ENCODE measurements at regions not wholly inside any gene's neighbourhood (a gene's known extent, or its start where the extent isn't known, plus 50 kb on each side); places are given as distances from the start of the nearest gene placed in this dataset.

DNA sequence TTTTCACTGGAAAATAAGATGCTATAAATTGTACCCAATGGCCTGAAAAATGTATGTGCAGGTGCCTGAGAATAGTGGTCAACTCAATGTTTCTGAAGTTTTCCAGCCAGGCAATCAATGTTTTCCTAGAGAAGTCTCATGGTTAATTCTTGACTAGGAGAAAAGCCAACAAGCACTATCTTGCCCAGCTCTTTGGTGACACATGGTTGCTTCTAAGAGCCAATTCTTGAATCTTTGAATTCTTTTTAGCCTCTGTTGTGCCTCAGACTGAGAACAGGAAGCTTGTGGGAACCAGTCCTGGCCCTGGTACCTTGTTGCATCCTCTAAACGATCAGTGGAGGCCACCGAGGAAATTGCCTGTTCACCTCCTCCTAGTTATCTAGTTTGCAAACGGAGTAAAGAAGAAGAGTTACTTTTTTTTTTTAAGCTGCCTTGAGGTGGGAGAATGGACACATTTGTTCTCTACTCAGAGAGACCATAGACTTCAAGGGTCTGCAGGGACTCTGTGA is 144.0 kb upstream of the MKLN1 start:
- intact Hi-C loops (cut with micrococcal nuclease), result no loop called here
- RAD21 ChIA-PET (ENCODE audit: low non-redundant PET in 1 of 2, low total read pairs in 2 of 2, uncharacterized antibody in 2 of 2, unreplicated experiment in 2 of 2), result no interaction called here

More for the DNA sequence above, 144.0 kb upstream of the MKLN1 start:
- DNase-seq (ENCODE audit: low read depth, low spot score) (no peak), ATAC-seq (no peak)
- no peaks in the 10 kb centered on the region for H3K9me2 ChIP-seq (ENCODE audit: insufficient read depth)
- H3K27ac ChIP-seq (ENCODE audit: low read depth, low read length), result no peak overlapping the region
- no TSS peak for BruUV-seq (replicated peaks)
- no peaks in the 10 kb centered on the region for H4K20me1 ChIP-seq (ENCODE audit: insufficient read depth)
- H3K79me2 ChIP-seq (ENCODE audit: insufficient read depth, low read length), result no peaks in the 10 kb centered on the region
- TF ChIP-seq SIN3A (IDR thresholded peaks at IDR 0.05; ENCODE audit: low read depth) (no peak), ZFX (IDR thresholded peaks at IDR 0.05) (no peak), TCF7L2 (IDR thresholded peaks at IDR 0.05; ENCODE audit: borderline replicate concordance, extremely low read depth, insufficient read depth, insufficient read length) (no peak), CBX3 (IDR thresholded peaks at IDR 0.05; ENCODE audit: low read depth) (no peak), JUND (IDR thresholded peaks at IDR 0.05) (no peak), EGR1 (IDR thresholded peaks at IDR 0.05; ENCODE audit: low read depth) (no peak), CEBPB (IDR thresholded peaks at IDR 0.05; ENCODE audit: low read depth) (no peak), SRF (IDR thresholded peaks at IDR 0.05; ENCODE audit: low read depth) (no peak), ZNF274 (IDR thresholded peaks at IDR 0.05; ENCODE audit: low read depth, low read length) (no peak), EZH2phosphoT487 (IDR thresholded peaks at IDR 0.05; ENCODE audit: borderline replicate concordance) (no peak), FOSL1 (IDR thresholded peaks at IDR 0.05; ENCODE audit: low read depth) (no peak), EZH2 (IDR thresholded peaks at IDR 0.05) (no peak), POLR2A (IDR thresholded peaks at IDR 0.05; ENCODE audit: borderline replicate concordance, extremely low read depth, insufficient read depth, insufficient read length) (no peak), SP1 (IDR thresholded peaks at IDR 0.05; ENCODE audit: low read depth) (no peak), POLR2AphosphoS5 (IDR thresholded peaks at IDR 0.05; ENCODE audit: low read depth, low read length) (no peak), ELF1 (IDR thresholded peaks at IDR 0.05; ENCODE audit: borderline replicate concordance, low read depth) (no peak)
- TF ChIP-seq, protein P1, sequence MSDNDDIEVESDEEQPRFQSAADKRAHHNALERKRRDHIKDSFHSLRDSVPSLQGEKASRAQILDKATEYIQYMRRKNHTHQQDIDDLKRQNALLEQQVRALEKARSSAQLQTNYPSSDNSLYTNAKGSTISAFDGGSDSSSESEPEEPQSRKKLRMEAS (IDR thresholded peaks at IDR 0.05), result no peak
- TF ChIP-seq, protein P2, sequence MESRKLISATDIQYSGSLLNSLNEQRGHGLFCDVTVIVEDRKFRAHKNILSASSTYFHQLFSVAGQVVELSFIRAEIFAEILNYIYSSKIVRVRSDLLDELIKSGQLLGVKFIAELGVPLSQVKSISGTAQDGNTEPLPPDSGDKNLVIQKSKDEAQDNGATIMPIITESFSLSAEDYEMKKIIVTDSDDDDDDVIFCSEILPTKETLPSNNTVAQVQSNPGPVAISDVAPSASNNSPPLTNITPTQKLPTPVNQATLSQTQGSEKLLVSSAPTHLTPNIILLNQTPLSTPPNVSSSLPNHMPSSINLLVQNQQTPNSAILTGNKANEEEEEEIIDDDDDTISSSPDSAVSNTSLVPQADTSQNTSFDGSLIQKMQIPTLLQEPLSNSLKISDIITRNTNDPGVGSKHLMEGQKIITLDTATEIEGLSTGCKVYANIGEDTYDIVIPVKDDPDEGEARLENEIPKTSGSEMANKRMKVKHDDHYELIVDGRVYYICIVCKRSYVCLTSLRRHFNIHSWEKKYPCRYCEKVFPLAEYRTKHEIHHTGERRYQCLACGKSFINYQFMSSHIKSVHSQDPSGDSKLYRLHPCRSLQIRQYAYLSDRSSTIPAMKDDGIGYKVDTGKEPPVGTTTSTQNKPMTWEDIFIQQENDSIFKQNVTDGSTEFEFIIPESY (IDR thresholded peaks at IDR 0.05; ENCODE audit: extremely low read depth, insufficient replicate concordance, low read length), result no peak
- TF ChIP-seq, protein P3, sequence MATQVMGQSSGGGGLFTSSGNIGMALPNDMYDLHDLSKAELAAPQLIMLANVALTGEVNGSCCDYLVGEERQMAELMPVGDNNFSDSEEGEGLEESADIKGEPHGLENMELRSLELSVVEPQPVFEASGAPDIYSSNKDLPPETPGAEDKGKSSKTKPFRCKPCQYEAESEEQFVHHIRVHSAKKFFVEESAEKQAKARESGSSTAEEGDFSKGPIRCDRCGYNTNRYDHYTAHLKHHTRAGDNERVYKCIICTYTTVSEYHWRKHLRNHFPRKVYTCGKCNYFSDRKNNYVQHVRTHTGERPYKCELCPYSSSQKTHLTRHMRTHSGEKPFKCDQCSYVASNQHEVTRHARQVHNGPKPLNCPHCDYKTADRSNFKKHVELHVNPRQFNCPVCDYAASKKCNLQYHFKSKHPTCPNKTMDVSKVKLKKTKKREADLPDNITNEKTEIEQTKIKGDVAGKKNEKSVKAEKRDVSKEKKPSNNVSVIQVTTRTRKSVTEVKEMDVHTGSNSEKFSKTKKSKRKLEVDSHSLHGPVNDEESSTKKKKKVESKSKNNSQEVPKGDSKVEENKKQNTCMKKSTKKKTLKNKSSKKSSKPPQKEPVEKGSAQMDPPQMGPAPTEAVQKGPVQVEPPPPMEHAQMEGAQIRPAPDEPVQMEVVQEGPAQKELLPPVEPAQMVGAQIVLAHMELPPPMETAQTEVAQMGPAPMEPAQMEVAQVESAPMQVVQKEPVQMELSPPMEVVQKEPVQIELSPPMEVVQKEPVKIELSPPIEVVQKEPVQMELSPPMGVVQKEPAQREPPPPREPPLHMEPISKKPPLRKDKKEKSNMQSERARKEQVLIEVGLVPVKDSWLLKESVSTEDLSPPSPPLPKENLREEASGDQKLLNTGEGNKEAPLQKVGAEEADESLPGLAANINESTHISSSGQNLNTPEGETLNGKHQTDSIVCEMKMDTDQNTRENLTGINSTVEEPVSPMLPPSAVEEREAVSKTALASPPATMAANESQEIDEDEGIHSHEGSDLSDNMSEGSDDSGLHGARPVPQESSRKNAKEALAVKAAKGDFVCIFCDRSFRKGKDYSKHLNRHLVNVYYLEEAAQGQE (IDR thresholded peaks at IDR 0.05; ENCODE audit: low read depth), result no peak
- TF ChIP-seq, protein P4, sequence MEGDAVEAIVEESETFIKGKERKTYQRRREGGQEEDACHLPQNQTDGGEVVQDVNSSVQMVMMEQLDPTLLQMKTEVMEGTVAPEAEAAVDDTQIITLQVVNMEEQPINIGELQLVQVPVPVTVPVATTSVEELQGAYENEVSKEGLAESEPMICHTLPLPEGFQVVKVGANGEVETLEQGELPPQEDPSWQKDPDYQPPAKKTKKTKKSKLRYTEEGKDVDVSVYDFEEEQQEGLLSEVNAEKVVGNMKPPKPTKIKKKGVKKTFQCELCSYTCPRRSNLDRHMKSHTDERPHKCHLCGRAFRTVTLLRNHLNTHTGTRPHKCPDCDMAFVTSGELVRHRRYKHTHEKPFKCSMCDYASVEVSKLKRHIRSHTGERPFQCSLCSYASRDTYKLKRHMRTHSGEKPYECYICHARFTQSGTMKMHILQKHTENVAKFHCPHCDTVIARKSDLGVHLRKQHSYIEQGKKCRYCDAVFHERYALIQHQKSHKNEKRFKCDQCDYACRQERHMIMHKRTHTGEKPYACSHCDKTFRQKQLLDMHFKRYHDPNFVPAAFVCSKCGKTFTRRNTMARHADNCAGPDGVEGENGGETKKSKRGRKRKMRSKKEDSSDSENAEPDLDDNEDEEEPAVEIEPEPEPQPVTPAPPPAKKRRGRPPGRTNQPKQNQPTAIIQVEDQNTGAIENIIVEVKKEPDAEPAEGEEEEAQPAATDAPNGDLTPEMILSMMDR (IDR thresholded peaks at IDR 0.05 in 2 of 3, conservative IDR thresholded peaks at IDR 0.05 in 1 of 3; ENCODE audit: borderline replicate concordance in 1 of 3, insufficient read depth in 1 of 3, low read depth in 2 of 3, low read length in 2 of 3), result no peak
- no peaks in the 10 kb centered on the region for H3K9me3 ChIP-seq (ENCODE audit: control insufficient read depth in 1 of 2, insufficient read depth in 1 of 2, low read depth in 1 of 2, low read length in 2 of 2)
- no peaks in the 10 kb centered on the region for H3K27me3 ChIP-seq (ENCODE audit: insufficient read depth, low read length)
- no peaks in the 10 kb centered on the region for H3K36me3 ChIP-seq (ENCODE audit: control insufficient read depth in 1 of 2, insufficient read depth in 2 of 2, low read length in 2 of 2)
- H3K9ac ChIP-seq (ENCODE audit: low read length), result no peak overlapping the region
- ChIA-PET POLR2A (no interaction called here), CTCF (no interaction called here)
- H3K4me3 ChIP-seq (replicated peaks in 1 of 2; ENCODE audit: low read depth in 1 of 2, low read length in 2 of 2), result no peak overlapping the region
- peaks cover 16 to 22% of the 10 kb centered on the region in 2 experiments for H3K4me1 ChIP-seq (ENCODE audit: control insufficient read depth in 1 of 2, insufficient read depth in 2 of 2, low read length in 2 of 2)
- H2AFZ ChIP-seq (ENCODE audit: low read depth, low read length, poor library complexity, severe bottlenecking), result no peak overlapping the region
- no peak overlapping the region for H3K4me2 ChIP-seq (ENCODE audit: low read length)
